ENCODE measurements at regions not wholly inside any gene's neighbourhood (a gene's known extent, or its start where the extent isn't known, plus 50 kb on each side); places are given as distances from the start of the nearest gene placed in this dataset.

- CTCF ChIA-PET (ENCODE audit: low intra/inter-chr PET ratio, low total read pairs): no interaction called here
- no peak overlapping the region for H2AFZ ChIP-seq (ENCODE audit: low read length)
- FAIRE-seq (no peak), DNase-seq (ENCODE audit: low spot score) (no peak), ATAC-seq (no peak)
- BruUV-seq (replicated peaks): no TSS peak
- no peak overlapping the region for H3K27ac ChIP-seq (ENCODE audit: extremely low read length, insufficient read depth, low read length)
- H3K36me3 ChIP-seq (replicated peaks in 1 of 2; ENCODE audit: control insufficient read depth in 1 of 2, insufficient read depth in 2 of 2, low read length in 2 of 2): no peaks in the 10 kb centered on the region
- H3K4me2 ChIP-seq (ENCODE audit: low read depth, low read length): no peak overlapping the region
- no peaks in the 10 kb centered on the region for H3K79me2 ChIP-seq (ENCODE audit: insufficient read depth, low read length)
- H4K20me1 ChIP-seq (ENCODE audit: insufficient read depth, low read length): no peaks in the 10 kb centered on the region
- no peaks in the 10 kb centered on the region for H3K4me1 ChIP-seq (ENCODE audit: insufficient read depth, low read length)
- H3K9ac ChIP-seq (ENCODE audit: insufficient read depth, low read depth, low read length): no peak overlapping the region
- POLR2A ChIA-PET: no interaction called here
- intact Hi-C loops (cut with micrococcal nuclease; ENCODE audit: unreplicated experiment) (no loop called here), in situ Hi-C loops (cut with HindIII; ENCODE audit: extremely low pct_ligation_motif_present, low pct_unique_long_range_greater_than_20kb) (no loop called here)
- H3K9me3 ChIP-seq (ENCODE audit: low read length): no peaks in the 10 kb centered on the region
- H3K4me3 ChIP-seq (replicated peaks in 1 of 3; ENCODE audit: insufficient read depth in 1 of 3, low read depth in 2 of 3, low read length in 3 of 3): no peak overlapping the region
- 12% methylated on average over 5 of the region's 5 CpGs for WGBS (ENCODE audit: low lambda C conversion rate)
- peaks cover 0 to 19% of the 10 kb centered on the region in 2 experiments; a peak in 2 of 5 replicates for H3K27me3 ChIP-seq (ENCODE audit: control insufficient read depth in 1 of 2, insufficient read depth in 2 of 2, low read length in 2 of 2)
- TF ChIP-seq PRPF4 (IDR thresholded peaks at IDR 0.05; ENCODE audit: low read depth, low read length, poor library complexity, severe bottlenecking) (no peak), ZNF644 (CRISPR knock-in tag; IDR thresholded peaks at IDR 0.05; ENCODE audit: low read depth) (no peak), ZNF335 (CRISPR knock-in tag; IDR thresholded peaks at IDR 0.05) (no peak), KLF9 (CRISPR knock-in tag; IDR thresholded peaks at IDR 0.05; ENCODE audit: low read depth) (no peak), PITX1 (CRISPR knock-in tag; IDR thresholded peaks at IDR 0.05) (no peak), ZFAT (CRISPR knock-in tag; conservative IDR thresholded peaks at IDR 0.05) (no peak), ZSCAN21 (CRISPR knock-in tag; IDR thresholded peaks at IDR 0.05; ENCODE audit: borderline replicate concordance) (no peak), ZEB1 (IDR thresholded peaks at IDR 0.05; ENCODE audit: insufficient replicate concordance, low read depth) (no peak), SMARCC2 (IDR thresholded peaks at IDR 0.05) (no peak), TEAD3 (CRISPR knock-in tag; optimal IDR thresholded peaks at IDR 0.05; ENCODE audit: borderline replicate concordance) (no peak), MAZ (IDR thresholded peaks at IDR 0.05; ENCODE audit: borderline replicate concordance, low read depth, low read length) (no peak), MAZ (CRISPR knock-in tag; IDR thresholded peaks at IDR 0.05; ENCODE audit: low read depth) (no peak), TOE1 (CRISPR knock-in tag; IDR thresholded peaks at IDR 0.05) (no peak)
- TF ChIP-seq, protein P1, sequence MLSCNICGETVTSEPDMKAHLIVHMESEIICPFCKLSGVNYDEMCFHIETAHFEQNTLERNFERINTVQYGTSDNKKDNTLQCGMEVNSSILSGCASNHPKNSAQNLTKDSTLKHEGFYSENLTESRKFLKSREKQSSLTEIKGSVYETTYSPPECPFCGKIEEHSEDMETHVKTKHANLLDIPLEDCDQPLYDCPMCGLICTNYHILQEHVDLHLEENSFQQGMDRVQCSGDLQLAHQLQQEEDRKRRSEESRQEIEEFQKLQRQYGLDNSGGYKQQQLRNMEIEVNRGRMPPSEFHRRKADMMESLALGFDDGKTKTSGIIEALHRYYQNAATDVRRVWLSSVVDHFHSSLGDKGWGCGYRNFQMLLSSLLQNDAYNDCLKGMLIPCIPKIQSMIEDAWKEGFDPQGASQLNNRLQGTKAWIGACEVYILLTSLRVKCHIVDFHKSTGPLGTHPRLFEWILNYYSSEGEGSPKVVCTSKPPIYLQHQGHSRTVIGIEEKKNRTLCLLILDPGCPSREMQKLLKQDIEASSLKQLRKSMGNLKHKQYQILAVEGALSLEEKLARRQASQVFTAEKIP (CRISPR knock-in tag; IDR thresholded peaks at IDR 0.05; ENCODE audit: borderline replicate concordance): no peak
- TF ChIP-seq, protein P2, sequence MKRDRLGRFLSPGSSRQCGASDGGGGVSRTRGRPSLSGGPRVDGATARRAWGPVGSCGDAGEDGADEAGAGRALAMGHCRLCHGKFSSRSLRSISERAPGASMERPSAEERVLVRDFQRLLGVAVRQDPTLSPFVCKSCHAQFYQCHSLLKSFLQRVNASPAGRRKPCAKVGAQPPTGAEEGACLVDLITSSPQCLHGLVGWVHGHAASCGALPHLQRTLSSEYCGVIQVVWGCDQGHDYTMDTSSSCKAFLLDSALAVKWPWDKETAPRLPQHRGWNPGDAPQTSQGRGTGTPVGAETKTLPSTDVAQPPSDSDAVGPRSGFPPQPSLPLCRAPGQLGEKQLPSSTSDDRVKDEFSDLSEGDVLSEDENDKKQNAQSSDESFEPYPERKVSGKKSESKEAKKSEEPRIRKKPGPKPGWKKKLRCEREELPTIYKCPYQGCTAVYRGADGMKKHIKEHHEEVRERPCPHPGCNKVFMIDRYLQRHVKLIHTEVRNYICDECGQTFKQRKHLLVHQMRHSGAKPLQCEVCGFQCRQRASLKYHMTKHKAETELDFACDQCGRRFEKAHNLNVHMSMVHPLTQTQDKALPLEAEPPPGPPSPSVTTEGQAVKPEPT (CRISPR knock-in tag; IDR thresholded peaks at IDR 0.05; ENCODE audit: low read depth): no peak
- TF ChIP-seq, protein P3, sequence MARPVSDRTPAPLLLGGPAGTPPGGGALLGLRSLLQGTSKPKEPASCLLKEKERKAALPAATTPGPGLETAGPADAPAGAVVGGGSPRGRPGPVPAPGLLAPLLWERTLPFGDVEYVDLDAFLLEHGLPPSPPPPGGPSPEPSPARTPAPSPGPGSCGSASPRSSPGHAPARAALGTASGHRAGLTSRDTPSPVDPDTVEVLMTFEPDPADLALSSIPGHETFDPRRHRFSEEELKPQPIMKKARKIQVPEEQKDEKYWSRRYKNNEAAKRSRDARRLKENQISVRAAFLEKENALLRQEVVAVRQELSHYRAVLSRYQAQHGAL (CRISPR knock-in tag; IDR thresholded peaks at IDR 0.05; ENCODE audit: not compliant biosample characterization): no peak
- TF ChIP-seq, protein P4, sequence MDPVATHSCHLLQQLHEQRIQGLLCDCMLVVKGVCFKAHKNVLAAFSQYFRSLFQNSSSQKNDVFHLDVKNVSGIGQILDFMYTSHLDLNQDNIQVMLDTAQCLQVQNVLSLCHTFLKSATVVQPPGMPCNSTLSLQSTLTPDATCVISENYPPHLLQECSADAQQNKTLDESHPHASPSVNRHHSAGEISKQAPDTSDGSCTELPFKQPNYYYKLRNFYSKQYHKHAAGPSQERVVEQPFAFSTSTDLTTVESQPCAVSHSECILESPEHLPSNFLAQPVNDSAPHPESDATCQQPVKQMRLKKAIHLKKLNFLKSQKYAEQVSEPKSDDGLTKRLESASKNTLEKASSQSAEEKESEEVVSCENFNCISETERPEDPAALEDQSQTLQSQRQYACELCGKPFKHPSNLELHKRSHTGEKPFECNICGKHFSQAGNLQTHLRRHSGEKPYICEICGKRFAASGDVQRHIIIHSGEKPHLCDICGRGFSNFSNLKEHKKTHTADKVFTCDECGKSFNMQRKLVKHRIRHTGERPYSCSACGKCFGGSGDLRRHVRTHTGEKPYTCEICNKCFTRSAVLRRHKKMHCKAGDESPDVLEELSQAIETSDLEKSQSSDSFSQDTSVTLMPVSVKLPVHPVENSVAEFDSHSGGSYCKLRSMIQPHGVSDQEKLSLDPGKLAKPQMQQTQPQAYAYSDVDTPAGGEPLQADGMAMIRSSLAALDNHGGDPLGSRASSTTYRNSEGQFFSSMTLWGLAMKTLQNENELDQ (CRISPR knock-in tag; IDR thresholded peaks at IDR 0.05; ENCODE audit: borderline replicate concordance): no peak
- TF ChIP-seq, protein P5, sequence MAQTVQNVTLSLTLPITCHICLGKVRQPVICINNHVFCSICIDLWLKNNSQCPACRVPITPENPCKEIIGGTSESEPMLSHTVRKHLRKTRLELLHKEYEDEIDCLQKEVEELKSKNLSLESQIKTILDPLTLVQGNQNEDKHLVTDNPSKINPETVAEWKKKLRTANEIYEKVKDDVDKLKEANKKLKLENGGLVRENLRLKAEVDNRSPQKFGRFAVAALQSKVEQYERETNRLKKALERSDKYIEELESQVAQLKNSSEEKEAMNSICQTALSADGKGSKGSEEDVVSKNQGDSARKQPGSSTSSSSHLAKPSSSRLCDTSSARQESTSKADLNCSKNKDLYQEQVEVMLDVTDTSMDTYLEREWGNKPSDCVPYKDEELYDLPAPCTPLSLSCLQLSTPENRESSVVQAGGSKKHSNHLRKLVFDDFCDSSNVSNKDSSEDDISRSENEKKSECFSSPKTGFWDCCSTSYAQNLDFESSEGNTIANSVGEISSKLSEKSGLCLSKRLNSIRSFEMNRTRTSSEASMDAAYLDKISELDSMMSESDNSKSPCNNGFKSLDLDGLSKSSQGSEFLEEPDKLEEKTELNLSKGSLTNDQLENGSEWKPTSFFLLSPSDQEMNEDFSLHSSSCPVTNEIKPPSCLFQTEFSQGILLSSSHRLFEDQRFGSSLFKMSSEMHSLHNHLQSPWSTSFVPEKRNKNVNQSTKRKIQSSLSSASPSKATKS (CRISPR knock-in tag; IDR thresholded peaks at IDR 0.05): no peak
These were observed 51.8 kb upstream of the ANKRD34C start for GRCh38 chr15:79230766-79231165.

Data from HepG2 (cell line).